Hepatocyte (in vitro differentiated cells): ENCODE measurements at regions not wholly inside any gene's neighbourhood (a gene's known extent, or its start where the extent isn't known, plus 50 kb on each side); places are given as distances from the start of the nearest gene placed in this dataset.

Source experiments
- DNase-seq: peaks from one replicate; pipeline ENCODE4 v3.0.0-alpha.2; 2016; ENCODE audit warnings: low spot score
- H2AFZ ChIP-seq: fragments of 200-600 bp; sonication (generic); 2 replicates; pipeline ENCODE4 v1.6.0; 2016; ENCODE audit warnings: antibody characterized with exemption, mild to moderate bottlenecking
- H3K27ac ChIP-seq: fragments of 200-600 bp; sonication (generic); 2 replicates; pipeline ENCODE4 v1.5.1; 2016; ENCODE audit warnings: mild to moderate bottlenecking
- H3K27me3 ChIP-seq: fragments of 200-600 bp; sonication (generic); 2 replicates; pipeline ENCODE4 v1.6.1; 2016
- H3K36me3 ChIP-seq: fragments of 200-600 bp; sonication (generic); replicated peaks from 2 replicates; pipeline ENCODE4 v1.5.1; 2016; ENCODE audit warnings: low read depth; ENCODE audit not compliant: insufficient read depth
- H3K4me1 ChIP-seq: fragments of 200-600 bp; sonication (generic); 2 replicates; pipeline ENCODE4 v1.5.1; 2016; ENCODE audit warnings: mild to moderate bottlenecking, moderate library complexity; ENCODE audit not compliant: insufficient read depth
- H3K4me2 ChIP-seq: fragments of 200-600 bp; sonication (generic); 2 replicates; pipeline ENCODE4 v1.6.0; 2016
- H3K4me3 ChIP-seq: fragments of 200-600 bp; sonication (generic); 2 replicates; pipeline ENCODE4 v1.5.1; 2016; ENCODE audit warnings: mild to moderate bottlenecking
- H3K79me2 ChIP-seq: fragments of 200-600 bp; sonication (generic); 2 replicates; pipeline ENCODE4 v1.6.0; 2017; ENCODE audit warnings: mild to moderate bottlenecking
- H3K9me2 ChIP-seq: fragments of 200-600 bp; sonication (generic); replicated peaks from 2 replicates; pipeline ENCODE4 v1.6.0; 2017; ENCODE audit warnings: mild to moderate bottlenecking; ENCODE audit not compliant: insufficient read depth
- H3K9me3 ChIP-seq: fragments of 200-600 bp; sonication (generic); 2 replicates; pipeline ENCODE4 v1.5.1; 2016; ENCODE audit warnings: low read depth, mild to moderate bottlenecking
- H4K20me1 ChIP-seq: fragments of 200-600 bp; sonication (generic); 2 replicates; pipeline ENCODE4 v1.6.0; 2016; ENCODE audit warnings: mild to moderate bottlenecking; ENCODE audit not compliant: insufficient read depth, poor library complexity, severe bottlenecking
- EZH2 ChIP-seq: fragments of 200-600 bp; sonication (generic); IDR thresholded peaks from 2 replicates; pipeline ENCODE4 v1.6.1; 2016; ENCODE audit warnings: antibody characterized with exemption, mild to moderate bottlenecking, borderline replicate concordance
- EZH2phosphoT487 ChIP-seq: fragments of 200-600 bp; sonication (generic); IDR thresholded peaks from one replicate; pipeline ENCODE4 v1.6.1; 2018; ENCODE audit warnings: antibody characterized with exemption, mild to moderate bottlenecking, low read depth, moderate library complexity; ENCODE audit not compliant: unreplicated experiment, severe bottlenecking
- WGBS: methylation state at CpG from one replicate; pipeline ENCODE4 v1.1.6; 2016; ENCODE audit warnings: low lambda C conversion rate; ENCODE audit errors: missing lambda C conversion rate; 5-methylcytosine and 5-hydroxymethylcytosine counted together
- TF ChIP-seq, protein P1 (sequence below): fragments of 200-600 bp; sonication (generic); IDR thresholded peaks from 2 replicates; pipeline ENCODE4 v1.5.1; 2016; ENCODE audit warnings: antibody characterized with exemption, mild to moderate bottlenecking; ENCODE audit not compliant: poor library complexity

DNA sequence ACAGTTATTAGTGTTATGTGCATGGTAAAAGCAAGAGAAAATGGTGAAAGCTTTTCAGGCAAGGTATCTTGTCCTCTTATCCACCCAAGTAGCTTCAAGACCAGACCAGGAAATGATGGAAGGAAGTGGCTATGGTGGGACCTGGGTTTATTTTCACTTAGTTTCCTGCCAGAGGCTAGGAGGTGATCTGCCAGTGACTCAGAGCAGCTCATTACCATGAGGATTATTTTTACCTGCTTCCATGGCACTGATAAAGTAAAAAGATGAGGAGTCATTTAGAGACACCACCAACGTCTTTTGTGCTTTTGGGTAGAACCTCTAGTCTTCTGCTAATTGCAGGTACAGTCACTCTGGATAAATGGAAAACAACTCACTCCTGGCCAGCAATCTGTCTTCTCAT is 339.9 kb upstream of the KIRREL3 start:
- H3K36me3 ChIP-seq = no peaks in the 10 kb centered on the region
- 76% methylated on average over 1 of the region's 1 CpG for WGBS
- H3K9me2 ChIP-seq = no peaks in the 10 kb centered on the region
- TF ChIP-seq, protein P1, sequence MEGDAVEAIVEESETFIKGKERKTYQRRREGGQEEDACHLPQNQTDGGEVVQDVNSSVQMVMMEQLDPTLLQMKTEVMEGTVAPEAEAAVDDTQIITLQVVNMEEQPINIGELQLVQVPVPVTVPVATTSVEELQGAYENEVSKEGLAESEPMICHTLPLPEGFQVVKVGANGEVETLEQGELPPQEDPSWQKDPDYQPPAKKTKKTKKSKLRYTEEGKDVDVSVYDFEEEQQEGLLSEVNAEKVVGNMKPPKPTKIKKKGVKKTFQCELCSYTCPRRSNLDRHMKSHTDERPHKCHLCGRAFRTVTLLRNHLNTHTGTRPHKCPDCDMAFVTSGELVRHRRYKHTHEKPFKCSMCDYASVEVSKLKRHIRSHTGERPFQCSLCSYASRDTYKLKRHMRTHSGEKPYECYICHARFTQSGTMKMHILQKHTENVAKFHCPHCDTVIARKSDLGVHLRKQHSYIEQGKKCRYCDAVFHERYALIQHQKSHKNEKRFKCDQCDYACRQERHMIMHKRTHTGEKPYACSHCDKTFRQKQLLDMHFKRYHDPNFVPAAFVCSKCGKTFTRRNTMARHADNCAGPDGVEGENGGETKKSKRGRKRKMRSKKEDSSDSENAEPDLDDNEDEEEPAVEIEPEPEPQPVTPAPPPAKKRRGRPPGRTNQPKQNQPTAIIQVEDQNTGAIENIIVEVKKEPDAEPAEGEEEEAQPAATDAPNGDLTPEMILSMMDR = no peak
- TF ChIP-seq EZH2 (no peak), EZH2phosphoT487 (no peak)
- H2AFZ ChIP-seq = no peak overlapping the region
- no peak overlapping the region for H3K4me2 ChIP-seq
- H3K27me3 ChIP-seq = peaks cover 4% of the 10 kb centered on the region
- H3K4me3 ChIP-seq = no peak overlapping the region
- no peak overlapping the region for H3K27ac ChIP-seq
- H3K79me2 ChIP-seq = no peaks in the 10 kb centered on the region
- H4K20me1 ChIP-seq = no peaks in the 10 kb centered on the region
- no peak for DNase-seq
- H3K9me3 ChIP-seq = no peaks in the 10 kb centered on the region
- no peaks in the 10 kb centered on the region for H3K4me1 ChIP-seq

DNA sequence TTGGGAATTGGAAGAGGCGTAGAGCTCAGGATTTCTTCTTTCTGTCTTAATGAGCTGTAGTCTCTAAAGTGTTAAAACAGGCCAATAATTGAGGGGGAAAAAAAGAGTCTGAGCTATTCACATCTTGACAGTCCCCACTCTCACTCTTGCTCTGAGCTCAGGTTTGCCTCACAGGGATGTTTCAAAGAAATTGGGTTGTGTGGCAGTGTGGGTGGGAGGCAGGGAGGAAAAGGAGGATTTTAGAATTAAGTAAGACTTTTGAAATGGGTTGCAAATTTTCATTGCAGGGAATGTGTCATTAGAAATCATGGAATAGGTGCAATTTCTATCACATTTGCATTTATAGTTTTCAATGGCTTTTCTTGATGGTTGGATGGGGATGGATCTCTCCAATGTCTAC is 338.8 kb upstream of the KIRREL3 start:
- 100% methylated on average over 1 of the region's 1 CpG for WGBS
- H2AFZ ChIP-seq = no peak overlapping the region
- TF ChIP-seq EZH2phosphoT487 (no peak), EZH2 (no peak)
- TF ChIP-seq, protein P1 = no peak
- no peaks in the 10 kb centered on the region for H3K36me3 ChIP-seq
- H3K9me3 ChIP-seq = no peaks in the 10 kb centered on the region
- H3K4me1 ChIP-seq = no peaks in the 10 kb centered on the region
- no peak overlapping the region for H3K27ac ChIP-seq
- H3K4me2 ChIP-seq = no peak overlapping the region
- no peaks in the 10 kb centered on the region for H3K9me2 ChIP-seq
- no peak overlapping the region for H3K4me3 ChIP-seq
- H4K20me1 ChIP-seq = no peaks in the 10 kb centered on the region
- H3K79me2 ChIP-seq = no peaks in the 10 kb centered on the region
- DNase-seq = no peak
- H3K27me3 ChIP-seq = peaks cover 4% of the 10 kb centered on the region

DNA sequence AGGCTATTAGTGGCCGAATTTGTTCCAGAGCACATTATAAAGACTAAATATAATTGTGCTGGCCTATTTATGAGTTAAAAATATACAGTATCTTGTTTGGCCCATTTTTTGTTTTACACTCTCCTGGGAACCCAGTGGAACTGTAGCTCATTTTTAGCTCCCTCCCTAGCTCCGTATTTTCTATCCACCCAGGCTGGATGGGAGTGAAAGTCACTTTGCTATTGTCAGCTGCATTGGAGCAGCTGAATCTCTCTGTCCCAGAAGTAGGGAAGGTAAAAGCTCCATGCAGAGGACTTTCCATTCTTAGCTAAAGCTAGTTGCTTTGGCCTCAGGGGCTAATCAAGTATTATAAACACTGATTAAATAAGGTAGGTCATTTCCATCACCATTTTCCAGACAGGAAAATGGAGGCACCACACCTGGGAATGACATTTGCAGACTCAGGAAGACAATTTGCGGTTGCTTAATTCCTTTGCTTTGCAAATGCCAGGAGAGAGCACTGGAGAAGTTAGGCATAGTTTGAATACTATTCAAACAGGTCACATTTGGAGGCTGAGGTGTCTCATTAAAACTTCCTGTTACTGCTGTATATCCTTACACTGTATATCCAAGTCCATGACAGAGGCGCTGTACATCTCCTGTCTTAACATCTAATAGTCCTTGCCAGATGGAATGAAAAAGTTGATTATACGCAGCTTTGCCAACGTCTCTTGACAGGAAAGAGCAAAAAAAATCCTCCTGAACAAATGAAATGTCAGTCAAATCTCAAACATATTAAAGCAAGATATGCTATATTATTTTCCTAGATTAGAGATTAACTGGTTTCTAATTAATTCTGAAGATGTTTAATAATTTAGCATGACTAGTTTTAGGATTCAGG is 338.1 kb upstream of the KIRREL3 start:
- H3K36me3 ChIP-seq = no peaks in the 10 kb centered on the region
- H3K27me3 ChIP-seq = peaks cover 4% of the 10 kb centered on the region
- H4K20me1 ChIP-seq = no peaks in the 10 kb centered on the region
- no peaks in the 10 kb centered on the region for H3K9me2 ChIP-seq
- 73% methylated on average over 6 of the region's 6 CpGs for WGBS
- no peak for DNase-seq
- no peak overlapping the region for H3K27ac ChIP-seq
- H3K4me1 ChIP-seq = no peaks in the 10 kb centered on the region
- H3K4me3 ChIP-seq = no peak overlapping the region
- no peak overlapping the region for H3K4me2 ChIP-seq
- H3K79me2 ChIP-seq = no peaks in the 10 kb centered on the region
- no peak overlapping the region for H2AFZ ChIP-seq
- TF ChIP-seq EZH2 (no peak), EZH2phosphoT487 (no peak)
- TF ChIP-seq, protein P1 = no peak
- no peaks in the 10 kb centered on the region for H3K9me3 ChIP-seq
